OCI-LY3 (cell line): ENCODE measurements at regions not wholly inside any gene's neighbourhood (a gene's known extent, or its start where the extent isn't known, plus 50 kb on each side); places are given as distances from the start of the nearest gene placed in this dataset.

ENCODE experiments used
- H2AFZ ChIP-seq: fragments of 200-600, 300-600 bp; shearing (Covaris generic); 2 replicates; pipeline ENCODE4 v1.6.0; 2014; ENCODE audit warnings: antibody characterized with exemption, low read depth, low read length
- H3K27ac ChIP-seq: fragments of 200-600, 300-600 bp; sonication (generic); 2 replicates; pipeline ENCODE4 v1.5.1; 2014; ENCODE audit warnings: mild to moderate bottlenecking, low read length, moderate library complexity, mixed read lengths
- H3K27me3 ChIP-seq: fragments of 200-600, 300-600 bp; sonication (generic); 2 replicates; pipeline ENCODE4 v1.6.1; 2014; ENCODE audit warnings: low read depth, low read length, mixed read lengths
- H3K36me3 ChIP-seq: fragments of 200-600, 300-600 bp; sonication (generic); replicated peaks from 2 replicates; pipeline ENCODE3; 2014; ENCODE audit warnings: low read depth, low read length, mixed read lengths
- H3K4me1 ChIP-seq: fragments of 300-600, 200-600 bp; sonication (generic); 2 replicates; pipeline ENCODE4 v1.6.1; 2014; ENCODE audit warnings: low read length, mixed read lengths
- H3K4me2 ChIP-seq: fragments of 200-600, 300-600 bp; sonication (generic); 2 replicates; pipeline ENCODE4 v1.6.1; 2014; ENCODE audit warnings: low read length, mixed read lengths
- H3K4me3 ChIP-seq: fragments of 300-600, 200-600 bp; sonication (generic); 2 replicates; pipeline ENCODE4 v1.5.1; 2014; ENCODE audit warnings: antibody characterized with exemption, mild to moderate bottlenecking, low read length, moderate library complexity
- H3K79me2 ChIP-seq: fragments of 300-600, 200-600 bp; shearing (Covaris generic); 2 replicates; pipeline ENCODE4 v1.6.1; 2014; ENCODE audit warnings: mild to moderate bottlenecking, low read length, mixed read lengths
- H3K9ac ChIP-seq: fragments of 300-600, 200-600 bp; shearing (Covaris generic); 2 replicates; pipeline ENCODE4 v1.6.0; 2014; ENCODE audit warnings: mild to moderate bottlenecking, low read length, moderate library complexity
- H3K9me3 ChIP-seq: fragments of 200-600, 300-600 bp; shearing (Covaris generic); 2 replicates; pipeline ENCODE4 v1.6.1; 2014; ENCODE audit warnings: low read length, mixed read lengths; ENCODE audit not compliant: insufficient read depth
- H4K20me1 ChIP-seq: fragments of 200-600, 300-600 bp; sonication (generic); 2 replicates; pipeline ENCODE4 v1.6.1; 2016; ENCODE audit warnings: low read length, mixed read lengths; ENCODE audit not compliant: insufficient read depth
- EZH2phosphoT487 ChIP-seq: fragments of 200-600 bp; shearing (Covaris generic); IDR thresholded peaks from 2 replicates; pipeline ENCODE4 v1.6.1; 2018; ENCODE audit warnings: antibody characterized with exemption, mixed run types, low read depth
- TF ChIP-seq, protein P1 (sequence below): fragments of 200-600, 300-600 bp; sonication (generic); IDR thresholded peaks from 2 replicates; pipeline ENCODE4 v1.5.1; 2014; ENCODE audit warnings: antibody characterized with exemption, low read length, low read depth

DNA sequence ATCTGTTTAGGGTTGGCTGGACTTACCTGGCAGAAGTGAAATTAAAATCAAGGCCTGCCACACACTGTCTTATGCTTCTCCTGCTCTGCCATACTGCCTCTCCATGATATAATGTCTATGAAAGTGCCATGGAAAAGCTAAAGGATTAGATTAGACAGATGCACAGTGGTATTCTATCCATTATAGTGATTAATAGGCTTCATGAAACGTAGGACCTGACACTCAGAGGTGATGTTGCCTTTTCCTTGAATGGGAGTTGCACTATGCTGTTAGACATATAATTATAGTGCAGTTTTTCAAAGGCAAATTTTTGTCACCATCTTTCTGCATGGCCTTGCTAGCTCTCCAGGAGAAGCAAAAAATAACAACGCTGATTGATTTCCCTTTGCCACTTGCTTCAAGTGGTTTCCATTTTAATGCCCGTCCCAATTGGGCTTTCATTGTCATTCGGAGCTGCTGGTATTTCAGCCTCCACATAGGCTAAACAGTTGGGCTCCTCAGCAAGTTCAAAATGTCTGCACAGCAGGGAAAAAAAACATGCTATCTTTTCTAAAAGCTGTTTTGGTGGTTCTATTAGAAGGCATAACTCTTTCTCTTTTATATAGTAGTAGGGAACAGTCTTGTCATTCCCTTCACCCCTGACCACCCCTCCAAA is 502.8 kb upstream of the GOT2 start:
- no peak overlapping the region for H3K9ac ChIP-seq
- H3K4me1 ChIP-seq, result no peaks in the 10 kb centered on the region
- no peak overlapping the region for H3K27ac ChIP-seq
- no peaks in the 10 kb centered on the region for H3K27me3 ChIP-seq
- H3K79me2 ChIP-seq, result no peaks in the 10 kb centered on the region
- H2AFZ ChIP-seq, result no peak overlapping the region
- H3K36me3 ChIP-seq, result no peaks in the 10 kb centered on the region
- H3K4me2 ChIP-seq, result no peak overlapping the region
- no peak overlapping the region for H3K4me3 ChIP-seq
- no peaks in the 10 kb centered on the region for H3K9me3 ChIP-seq
- no peaks in the 10 kb centered on the region for H4K20me1 ChIP-seq
- TF ChIP-seq, protein P1, sequence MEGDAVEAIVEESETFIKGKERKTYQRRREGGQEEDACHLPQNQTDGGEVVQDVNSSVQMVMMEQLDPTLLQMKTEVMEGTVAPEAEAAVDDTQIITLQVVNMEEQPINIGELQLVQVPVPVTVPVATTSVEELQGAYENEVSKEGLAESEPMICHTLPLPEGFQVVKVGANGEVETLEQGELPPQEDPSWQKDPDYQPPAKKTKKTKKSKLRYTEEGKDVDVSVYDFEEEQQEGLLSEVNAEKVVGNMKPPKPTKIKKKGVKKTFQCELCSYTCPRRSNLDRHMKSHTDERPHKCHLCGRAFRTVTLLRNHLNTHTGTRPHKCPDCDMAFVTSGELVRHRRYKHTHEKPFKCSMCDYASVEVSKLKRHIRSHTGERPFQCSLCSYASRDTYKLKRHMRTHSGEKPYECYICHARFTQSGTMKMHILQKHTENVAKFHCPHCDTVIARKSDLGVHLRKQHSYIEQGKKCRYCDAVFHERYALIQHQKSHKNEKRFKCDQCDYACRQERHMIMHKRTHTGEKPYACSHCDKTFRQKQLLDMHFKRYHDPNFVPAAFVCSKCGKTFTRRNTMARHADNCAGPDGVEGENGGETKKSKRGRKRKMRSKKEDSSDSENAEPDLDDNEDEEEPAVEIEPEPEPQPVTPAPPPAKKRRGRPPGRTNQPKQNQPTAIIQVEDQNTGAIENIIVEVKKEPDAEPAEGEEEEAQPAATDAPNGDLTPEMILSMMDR, result no peak

DNA sequence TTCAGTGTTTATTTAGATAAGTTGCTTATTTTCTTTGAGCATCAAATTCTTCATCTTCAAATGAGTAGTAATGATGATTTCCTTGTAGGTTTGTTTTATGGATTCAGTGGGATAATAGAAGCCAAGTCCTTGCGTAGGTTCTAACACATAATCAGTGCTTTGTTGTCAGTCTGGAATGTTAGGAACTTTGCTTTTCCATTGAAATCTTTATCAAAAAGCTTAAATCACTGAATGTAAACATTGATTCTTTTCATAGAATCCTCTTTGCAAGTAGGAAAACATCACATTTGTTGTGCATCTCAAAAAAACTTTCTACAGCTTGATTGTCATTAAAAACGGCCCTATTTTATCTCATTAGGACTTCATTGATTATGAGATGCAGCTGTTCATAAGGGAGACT is 490.3 kb upstream of the GOT2 start:
- TF ChIP-seq, protein P1, result no peak
- no peak for TF ChIP-seq EZH2phosphoT487
- no peaks in the 10 kb centered on the region for H4K20me1 ChIP-seq
- no peaks in the 10 kb centered on the region for H3K36me3 ChIP-seq
- H3K27me3 ChIP-seq, result peaks cover 3% of the 10 kb centered on the region; the same call in 1 of the 2 replicates
- no peaks in the 10 kb centered on the region for H3K4me1 ChIP-seq
- H2AFZ ChIP-seq, result no peak overlapping the region
- H3K79me2 ChIP-seq, result no peaks in the 10 kb centered on the region
- no peak overlapping the region for H3K4me2 ChIP-seq
- no peak overlapping the region for H3K27ac ChIP-seq
- no peaks in the 10 kb centered on the region for H3K9me3 ChIP-seq
- H3K4me3 ChIP-seq, result no peak overlapping the region
- no peak overlapping the region for H3K9ac ChIP-seq

DNA sequence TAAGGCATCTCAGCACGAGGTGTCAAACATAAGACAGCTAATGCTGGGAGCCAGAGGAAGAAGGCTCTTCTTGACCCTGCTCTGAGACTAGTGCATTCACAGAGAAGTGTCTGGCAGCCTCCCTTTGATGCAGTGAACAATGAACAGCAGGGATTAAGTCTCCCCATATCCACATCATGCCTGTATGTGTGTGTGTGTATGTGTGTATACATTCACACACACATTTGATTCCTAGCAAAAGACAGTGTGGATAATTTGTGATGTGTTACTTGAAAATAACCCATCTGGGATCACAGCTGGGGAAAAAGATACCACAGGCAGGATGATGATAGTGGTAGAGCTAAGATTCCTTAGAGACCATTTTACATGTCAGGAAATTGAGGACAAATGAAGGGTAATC is 485.9 kb upstream of the GOT2 start:
- peaks cover 3% of the 10 kb centered on the region; the same call in 1 of the 2 replicates for H3K27me3 ChIP-seq
- no peak overlapping the region for H3K4me2 ChIP-seq
- H3K4me1 ChIP-seq, result no peaks in the 10 kb centered on the region
- no peaks in the 10 kb centered on the region for H3K36me3 ChIP-seq
- H3K79me2 ChIP-seq, result no peaks in the 10 kb centered on the region
- H3K9me3 ChIP-seq, result no peaks in the 10 kb centered on the region
- no peak overlapping the region for H3K9ac ChIP-seq
- H2AFZ ChIP-seq, result no peak overlapping the region
- no peak overlapping the region for H3K27ac ChIP-seq
- no peak for TF ChIP-seq EZH2phosphoT487
- TF ChIP-seq, protein P1, result no peak
- no peaks in the 10 kb centered on the region for H4K20me1 ChIP-seq
- H3K4me3 ChIP-seq, result no peak overlapping the region

DNA sequence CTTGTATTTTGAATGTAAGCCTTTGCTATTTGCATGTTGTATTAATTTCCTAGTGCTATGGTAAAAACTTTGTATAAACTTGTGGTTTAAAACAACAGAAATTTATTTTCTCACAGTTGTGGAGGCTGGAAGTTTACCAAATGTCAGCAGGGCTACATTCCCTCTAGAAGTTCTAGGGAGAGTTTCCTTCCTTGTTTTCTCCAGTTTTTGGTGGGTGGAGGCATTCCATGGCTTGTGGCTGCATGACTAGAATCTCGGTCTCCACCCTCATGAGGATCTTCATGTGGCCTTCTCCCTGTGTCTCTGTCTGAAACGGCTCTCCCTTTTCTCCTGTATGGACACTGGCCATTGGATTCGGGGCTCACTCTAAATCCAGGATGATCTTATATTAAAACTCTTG is 482.2 kb upstream of the GOT2 start:
- H2AFZ ChIP-seq, result no peak overlapping the region
- no peak for TF ChIP-seq EZH2phosphoT487
- TF ChIP-seq, protein P1, result no peak
- H3K79me2 ChIP-seq, result no peaks in the 10 kb centered on the region
- H3K9ac ChIP-seq, result no peak overlapping the region
- no peak overlapping the region for H3K4me2 ChIP-seq
- no peak overlapping the region for H3K4me3 ChIP-seq
- no peak overlapping the region for H3K27ac ChIP-seq
- H3K36me3 ChIP-seq, result no peaks in the 10 kb centered on the region
- H3K27me3 ChIP-seq, result no peaks in the 10 kb centered on the region
- no peaks in the 10 kb centered on the region for H3K4me1 ChIP-seq
- H4K20me1 ChIP-seq, result no peaks in the 10 kb centered on the region
- H3K9me3 ChIP-seq, result no peaks in the 10 kb centered on the region
